ENCODE measurements at regions not wholly inside any gene's neighbourhood (a gene's known extent, or its start where the extent isn't known, plus 50 kb on each side); places are given as distances from the start of the nearest gene placed in this dataset.
A peak's percentile ranks its signal among the peaks of the same experiment; 100 is the strongest.

GRCh38 chr3:180246688-180247195 lies 210.0 kb upstream of the PEX5L start:
- H3K4me3 ChIP-seq (ENCODE audit: low read depth, low read length), result no peak overlapping the region
- DNase-seq (ENCODE audit: low read depth), result no peak
- no peak for TF ChIP-seq CTCF (IDR thresholded peaks at IDR 0.05; ENCODE audit: low read depth, low read length, missing control alignments)
- in situ Hi-C loops (cut with HindIII; ENCODE audit: low sequenced_read_pairs), result no loop called here

DNA sequence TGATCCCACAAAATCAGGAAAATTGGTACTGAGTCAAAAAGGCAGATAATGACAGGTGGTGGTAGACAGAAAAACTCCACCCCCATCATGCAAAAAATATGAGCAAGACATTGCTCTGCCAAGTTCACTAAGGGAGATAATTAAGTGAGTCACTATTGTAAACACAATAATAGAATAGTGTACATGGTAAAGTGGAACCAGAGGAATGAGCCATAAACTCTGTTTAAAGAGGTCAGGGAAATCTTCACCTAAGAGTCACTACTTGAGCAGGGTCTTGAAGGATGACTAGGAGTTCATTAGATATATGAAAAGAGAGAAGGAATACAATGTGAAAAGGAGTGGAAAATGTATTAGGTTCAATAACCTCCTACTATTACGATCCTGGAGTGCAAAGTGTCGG lies 213.4 kb upstream of the PEX5L start:
- in situ Hi-C loops (cut with HindIII; ENCODE audit: low sequenced_read_pairs), result no loop called here
- no peak overlapping the region for H3K4me3 ChIP-seq (ENCODE audit: low read depth, low read length)
- no peak for DNase-seq (ENCODE audit: low read depth)
- TF ChIP-seq CTCF (IDR thresholded peaks at IDR 0.05; ENCODE audit: low read depth, low read length, missing control alignments), result no peak

DNA sequence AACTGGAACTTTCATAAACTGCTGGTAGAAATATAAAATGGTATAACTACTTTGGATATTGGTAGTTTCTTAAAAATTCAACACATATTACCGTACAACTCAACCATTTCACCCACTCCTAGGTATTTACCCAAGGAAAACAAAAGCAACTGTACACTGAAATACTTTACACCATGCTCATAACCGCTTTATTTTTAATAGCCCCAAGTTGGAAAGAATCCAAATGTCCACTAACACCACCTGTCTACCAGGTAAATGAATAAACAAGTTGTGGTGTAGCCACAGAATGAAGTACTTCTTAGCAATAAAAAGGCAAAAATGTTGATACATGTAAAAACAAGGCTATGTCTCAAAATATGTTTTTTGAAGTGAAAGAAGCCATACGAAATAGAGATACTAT lies 215.9 kb upstream of the PEX5L start:
- in situ Hi-C loops (cut with HindIII; ENCODE audit: low sequenced_read_pairs), result no loop called here
- TF ChIP-seq CTCF (IDR thresholded peaks at IDR 0.05; ENCODE audit: low read depth, low read length, missing control alignments), result no peak
- no peak overlapping the region for H3K4me3 ChIP-seq (ENCODE audit: low read depth, low read length)
- DNase-seq (ENCODE audit: low read depth), result no peak

GRCh38 chr3:180253283-180253682 lies 216.5 kb upstream of the PEX5L start:
- TF ChIP-seq CTCF (IDR thresholded peaks at IDR 0.05; ENCODE audit: low read depth, low read length, missing control alignments), result no peak
- H3K4me3 ChIP-seq (ENCODE audit: low read depth, low read length), result no peak overlapping the region
- no peak for DNase-seq (ENCODE audit: low read depth)
- in situ Hi-C loops (cut with HindIII; ENCODE audit: low sequenced_read_pairs), result no loop called here

- no peak for DNase-seq (ENCODE audit: low read depth)
These were observed 227.7 kb upstream of the PEX5L start for GRCh38 chr3:180264479-180264878.

DNA sequence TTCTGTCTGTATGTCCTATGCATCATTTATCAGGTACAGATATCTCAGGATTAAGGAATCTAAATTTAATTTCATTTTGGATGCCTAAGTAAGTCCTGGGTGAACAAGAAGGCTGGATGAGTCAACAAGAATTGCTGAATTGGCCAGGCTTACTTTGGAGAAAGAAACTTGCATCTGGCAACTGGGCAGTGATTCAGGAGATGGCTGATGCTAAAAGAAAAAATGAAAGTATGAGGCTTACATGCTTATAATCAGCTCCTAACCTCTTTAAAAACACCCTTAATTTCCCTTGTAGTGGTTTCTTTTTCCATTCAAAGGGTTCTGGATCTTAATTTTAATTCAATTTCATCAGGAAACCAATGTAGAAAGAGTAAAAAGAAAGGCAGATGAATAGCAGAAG lies 228.8 kb upstream of the PEX5L start:
- TF ChIP-seq CTCF (IDR thresholded peaks at IDR 0.05; ENCODE audit: low read depth, low read length, missing control alignments), result no peak
- in situ Hi-C loops (cut with HindIII; ENCODE audit: low sequenced_read_pairs), result no loop called here

More at GRCh38 chr3:180264479-180264878, 227.7 kb upstream of the PEX5L start:
- no peak for TF ChIP-seq CTCF (IDR thresholded peaks at IDR 0.05; ENCODE audit: low read depth, low read length, missing control alignments)
- in situ Hi-C loops (cut with HindIII; ENCODE audit: low sequenced_read_pairs), result no loop called here
- no peak overlapping the region for H3K4me3 ChIP-seq (ENCODE audit: low read depth, low read length)

More for the DNA sequence above, 228.8 kb upstream of the PEX5L start:
- no peak overlapping the region for H3K4me3 ChIP-seq (ENCODE audit: low read depth, low read length)
- DNase-seq (ENCODE audit: low read depth), result peak; percentile 66
